H1 (cell line): ENCODE measurements at regions not wholly inside any gene's neighbourhood (a gene's known extent, or its start where the extent isn't known, plus 50 kb on each side); places are given as distances from the start of the nearest gene placed in this dataset.

Experiments
- BRCA1 ChIP-seq: IDR thresholded peaks from 2 replicates; pipeline ENCODE4 v1.6.1; 2012; ENCODE audit warnings: low read depth, low read length, improper control_type of control experiment
- RFX5 ChIP-seq: IDR thresholded peaks from 2 replicates; pipeline ENCODE4 v1.6.1; 2011; ENCODE audit warnings: low read depth, low read length, improper control_type of control experiment, borderline replicate concordance

GRCh38 chr11:71371674-71372069 lies 76.5 kb downstream of the DHCR7 start (continued):
- TF ChIP-seq BRCA1 (no peak), RFX5 (no peak)
